Activated naive CD8-positive, alpha-beta T cell treated with anti-CD3 and anti-CD28 coated beads for 36 hours (primary cell): ENCODE measurements at regions not wholly inside any gene's neighbourhood (a gene's known extent, or its start where the extent isn't known, plus 50 kb on each side); places are given as distances from the start of the nearest gene placed in this dataset.

Experiments used
- DNase-seq: peaks from one replicate; pipeline ENCODE4 v3.0.0; 2021
- H3K27ac Mint-ChIP-seq: one replicate; pipeline ENCODE4 v1.8.0; 2022; ENCODE audit warnings: mild to moderate bottlenecking, moderate library complexity, mixed read lengths
- H3K27me3 Mint-ChIP-seq: one replicate; pipeline ENCODE4 v1.8.0; 2022; ENCODE audit warnings: mild to moderate bottlenecking, mixed read lengths
- H3K36me3 Mint-ChIP-seq: one replicate; pipeline ENCODE4 v1.8.0; 2021; ENCODE audit warnings: mild to moderate bottlenecking, mixed read lengths
- H3K4me1 Mint-ChIP-seq: one replicate; pipeline ENCODE4 v1.8.0; 2021; ENCODE audit warnings: mixed read lengths
- H3K4me3 Mint-ChIP-seq: one replicate; pipeline ENCODE4 v1.8.0; 2022; ENCODE audit warnings: mild to moderate bottlenecking, moderate library complexity, mixed read lengths
- H3K9me3 Mint-ChIP-seq: one replicate; pipeline ENCODE4 v1.8.0; 2022; ENCODE audit warnings: mixed read lengths

GRCh38 chr12:61916831-61917230 lies 343.4 kb upstream of the USP15 start:
- Mint-ChIP-seq H3K36me3 (no peaks in the 10 kb centered on the region), H3K27me3 (peaks cover 3% of the 10 kb centered on the region), H3K9me3 (no peaks in the 10 kb centered on the region), H3K4me1 (no peaks in the 10 kb centered on the region), H3K27ac (no peak overlapping the region), H3K4me3 (no peak overlapping the region)
- DNase-seq: no peak

GRCh38 chr12:61919686-61920085 lies 340.5 kb upstream of the USP15 start:
- Mint-ChIP-seq H3K9me3 (peaks cover 2% of the 10 kb centered on the region), H3K36me3 (no peaks in the 10 kb centered on the region)
- no peak for DNase-seq

GRCh38 chr12:61920230-61920629 lies 340.0 kb upstream of the USP15 start:
- Mint-ChIP-seq H3K4me3 (no peak overlapping the region), H3K36me3 (no peaks in the 10 kb centered on the region), H3K9me3 (peaks cover 6% of the 10 kb centered on the region), H3K4me1 (no peaks in the 10 kb centered on the region), H3K27me3 (peaks cover 3% of the 10 kb centered on the region), H3K27ac (no peak overlapping the region)
- DNase-seq: no peak

More at GRCh38 chr12:61919686-61920085, 340.5 kb upstream of the USP15 start:
- Mint-ChIP-seq H3K4me1 (no peaks in the 10 kb centered on the region), H3K27ac (no peak overlapping the region), H3K27me3 (peaks cover 3% of the 10 kb centered on the region), H3K4me3 (no peak overlapping the region)

GRCh38 chr12:61923152-61923551 lies 337.1 kb upstream of the USP15 start:
- no peak for DNase-seq
- Mint-ChIP-seq H3K36me3 (no peaks in the 10 kb centered on the region), H3K27ac (no peak overlapping the region), H3K4me1 (no peaks in the 10 kb centered on the region), H3K27me3 (peaks cover 3% of the 10 kb centered on the region), H3K4me3 (no peak overlapping the region), H3K9me3 (peaks cover 19% of the 10 kb centered on the region)

- H3K9me3 Mint-ChIP-seq: peaks cover 2% of the 10 kb centered on the region
- H3K36me3 Mint-ChIP-seq: no peaks in the 10 kb centered on the region
- H3K4me1 Mint-ChIP-seq: no peaks in the 10 kb centered on the region
- H3K27me3 Mint-ChIP-seq: no peaks in the 10 kb centered on the region
- no peak overlapping the region for H3K4me3 Mint-ChIP-seq
- DNase-seq: no peak
- no peak overlapping the region for H3K27ac Mint-ChIP-seq
These were observed 325.6 kb upstream of the USP15 start for GRCh38 chr12:61934564-61934963.

GRCh38 chr12:61939977-61940376 lies 320.2 kb upstream of the USP15 start:
- Mint-ChIP-seq H3K9me3 (peaks cover 2% of the 10 kb centered on the region), H3K27me3 (no peaks in the 10 kb centered on the region), H3K36me3 (no peaks in the 10 kb centered on the region), H3K27ac (no peak overlapping the region), H3K4me1 (no peaks in the 10 kb centered on the region), H3K4me3 (no peak overlapping the region)
- DNase-seq: no peak

GRCh38 chr12:61956545-61956944 lies 303.7 kb upstream of the USP15 start:
- no peak overlapping the region for H3K27ac Mint-ChIP-seq

GRCh38 chr12:61974461-61974860 lies 285.7 kb upstream of the USP15 start:
- peaks cover 3% of the 10 kb centered on the region for H3K9me3 Mint-ChIP-seq
- H3K27me3 Mint-ChIP-seq: no peaks in the 10 kb centered on the region
- no peaks in the 10 kb centered on the region for H3K36me3 Mint-ChIP-seq
- no peak for DNase-seq
- no peak overlapping the region for H3K27ac Mint-ChIP-seq
- H3K4me3 Mint-ChIP-seq: no peak overlapping the region
- no peaks in the 10 kb centered on the region for H3K4me1 Mint-ChIP-seq

More at GRCh38 chr12:61956545-61956944, 303.7 kb upstream of the USP15 start:
- no peaks in the 10 kb centered on the region for H3K4me1 Mint-ChIP-seq
- no peak for DNase-seq
- H3K4me3 Mint-ChIP-seq: no peak overlapping the region
- no peaks in the 10 kb centered on the region for H3K27me3 Mint-ChIP-seq
- no peaks in the 10 kb centered on the region for H3K36me3 Mint-ChIP-seq
- no peaks in the 10 kb centered on the region for H3K9me3 Mint-ChIP-seq

GRCh38 chr12:61985830-61986229 lies 274.4 kb upstream of the USP15 start:
- Mint-ChIP-seq H3K4me1 (no peaks in the 10 kb centered on the region), H3K9me3 (peaks cover 2% of the 10 kb centered on the region), H3K36me3 (no peaks in the 10 kb centered on the region), H3K27me3 (no peaks in the 10 kb centered on the region), H3K27ac (no peak overlapping the region), H3K4me3 (no peak overlapping the region)
- DNase-seq: no peak

GRCh38 chr12:61987173-61987572 lies 273.0 kb upstream of the USP15 start:
- H3K4me3 Mint-ChIP-seq: no peak overlapping the region
- no peaks in the 10 kb centered on the region for H3K9me3 Mint-ChIP-seq
- no peak for DNase-seq
- H3K27me3 Mint-ChIP-seq: no peaks in the 10 kb centered on the region
- no peak overlapping the region for H3K27ac Mint-ChIP-seq
- no peaks in the 10 kb centered on the region for H3K4me1 Mint-ChIP-seq
- no peaks in the 10 kb centered on the region for H3K36me3 Mint-ChIP-seq

GRCh38 chr12:61991661-61992060 lies 268.5 kb upstream of the USP15 start:
- no peaks in the 10 kb centered on the region for H3K36me3 Mint-ChIP-seq
- H3K27ac Mint-ChIP-seq: no peak overlapping the region
- H3K9me3 Mint-ChIP-seq: no peaks in the 10 kb centered on the region
- no peaks in the 10 kb centered on the region for H3K27me3 Mint-ChIP-seq
- DNase-seq: no peak
- H3K4me3 Mint-ChIP-seq: no peak overlapping the region
- no peaks in the 10 kb centered on the region for H3K4me1 Mint-ChIP-seq

- no peak for DNase-seq
- no peaks in the 10 kb centered on the region for H3K4me1 Mint-ChIP-seq
- no peaks in the 10 kb centered on the region for H3K9me3 Mint-ChIP-seq
- H3K27ac Mint-ChIP-seq: no peak overlapping the region
- H3K36me3 Mint-ChIP-seq: no peaks in the 10 kb centered on the region
- H3K27me3 Mint-ChIP-seq: peaks cover 5% of the 10 kb centered on the region
- no peak overlapping the region for H3K4me3 Mint-ChIP-seq
These were observed 266.4 kb upstream of the USP15 start for GRCh38 chr12:61993734-61994345.

GRCh38 chr12:61996717-61997116 lies 263.5 kb upstream of the USP15 start:
- Mint-ChIP-seq H3K4me3 (no peak overlapping the region), H3K27me3 (peaks cover 5% of the 10 kb centered on the region), H3K36me3 (no peaks in the 10 kb centered on the region), H3K27ac (no peak overlapping the region), H3K9me3 (no peaks in the 10 kb centered on the region), H3K4me1 (no peaks in the 10 kb centered on the region)
- no peak for DNase-seq

GRCh38 chr12:61998791-61999190 lies 261.4 kb upstream of the USP15 start:
- H3K27ac Mint-ChIP-seq: no peak overlapping the region
- no peaks in the 10 kb centered on the region for H3K9me3 Mint-ChIP-seq
- DNase-seq: no peak
- H3K4me3 Mint-ChIP-seq: no peak overlapping the region
- H3K4me1 Mint-ChIP-seq: no peaks in the 10 kb centered on the region
- peaks cover 5% of the 10 kb centered on the region for H3K27me3 Mint-ChIP-seq
- H3K36me3 Mint-ChIP-seq: no peaks in the 10 kb centered on the region

- no peak for DNase-seq
- Mint-ChIP-seq H3K27ac (no peak overlapping the region), H3K27me3 (peaks cover 5% of the 10 kb centered on the region), H3K4me1 (no peaks in the 10 kb centered on the region), H3K4me3 (no peak overlapping the region), H3K9me3 (no peaks in the 10 kb centered on the region), H3K36me3 (no peaks in the 10 kb centered on the region)
These were observed 260.9 kb upstream of the USP15 start for GRCh38 chr12:61999311-61999710.

- H3K36me3 Mint-ChIP-seq: no peaks in the 10 kb centered on the region
- no peak for DNase-seq
- H3K27ac Mint-ChIP-seq: no peak overlapping the region
- no peak overlapping the region for H3K4me3 Mint-ChIP-seq
- peaks cover 8% of the 10 kb centered on the region for H3K27me3 Mint-ChIP-seq
- no peaks in the 10 kb centered on the region for H3K4me1 Mint-ChIP-seq
- no peaks in the 10 kb centered on the region for H3K9me3 Mint-ChIP-seq
These were observed 258.8 kb upstream of the USP15 start for GRCh38 chr12:62001424-62001823.
